ENCODE measurements at regions not wholly inside any gene's neighbourhood (a gene's known extent, or its start where the extent isn't known, plus 50 kb on each side); places are given as distances from the start of the nearest gene placed in this dataset.
"Not testable (repeated sequence)": the region's sequence is repeated elsewhere in the genome, so short reads cannot be mapped to it uniquely, and the experiment has no call there.

- Mint-ChIP-seq H3K36me3 (no peaks in the 10 kb centered on the region), H3K27ac (no peak overlapping the region), H3K4me3 (no peak overlapping the region), H3K4me1 (no peaks in the 10 kb centered on the region), H3K27me3 (no peaks in the 10 kb centered on the region), H3K9me3 (no peaks in the 10 kb centered on the region)
- DNase-seq: no peak
- CTCF ChIA-PET: no interaction called here
These were observed 360.5 kb upstream of the NT5C1B start for GRCh38 chr2:18949871-18950270.

GRCh38 chr2:18940184-18940583 is 350.8 kb upstream of the NT5C1B start:
- no peaks in the 10 kb centered on the region for H3K36me3 Mint-ChIP-seq
- DNase-seq: no peak
- no peaks in the 10 kb centered on the region for H3K27me3 Mint-ChIP-seq
- H3K9me3 Mint-ChIP-seq: no peaks in the 10 kb centered on the region
- CTCF ChIA-PET: no interaction called here
- no peak overlapping the region for H3K4me3 Mint-ChIP-seq
- H3K4me1 Mint-ChIP-seq: no peaks in the 10 kb centered on the region
- H3K27ac Mint-ChIP-seq: no peak overlapping the region

- H3K4me1 Mint-ChIP-seq, DNase-seq, CTCF ChIA-PET, H3K36me3 Mint-ChIP-seq, H3K27me3 Mint-ChIP-seq, H3K4me3 Mint-ChIP-seq, H3K9me3 Mint-ChIP-seq, H3K27ac Mint-ChIP-seq: not testable (repeated sequence)
These were observed 350.4 kb upstream of the NT5C1B start for GRCh38 chr2:18939740-18940139.

GRCh38 chr2:18934886-18935285 is 345.5 kb upstream of the NT5C1B start:
- CTCF ChIA-PET: no interaction called here

GRCh38 chr2:18932853-18933252 is 343.5 kb upstream of the NT5C1B start:
- Mint-ChIP-seq H3K27me3 (no peaks in the 10 kb centered on the region), H3K4me1 (no peaks in the 10 kb centered on the region), H3K4me3 (no peak overlapping the region), H3K36me3 (no peaks in the 10 kb centered on the region), H3K27ac (no peak overlapping the region), H3K9me3 (no peaks in the 10 kb centered on the region)
- no peak for DNase-seq
- CTCF ChIA-PET: no interaction called here

More at GRCh38 chr2:18934886-18935285, 345.5 kb upstream of the NT5C1B start:
- H3K27ac Mint-ChIP-seq: no peak overlapping the region
- H3K27me3 Mint-ChIP-seq: no peaks in the 10 kb centered on the region
- H3K9me3 Mint-ChIP-seq: no peaks in the 10 kb centered on the region
- H3K4me3 Mint-ChIP-seq: no peak overlapping the region
- no peak for DNase-seq
- H3K36me3 Mint-ChIP-seq: no peaks in the 10 kb centered on the region
- no peaks in the 10 kb centered on the region for H3K4me1 Mint-ChIP-seq

- Mint-ChIP-seq H3K27ac (no peak overlapping the region), H3K4me1 (no peaks in the 10 kb centered on the region), H3K9me3 (no peaks in the 10 kb centered on the region), H3K36me3 (no peaks in the 10 kb centered on the region), H3K4me3 (no peak overlapping the region), H3K27me3 (no peaks in the 10 kb centered on the region)
- CTCF ChIA-PET: no interaction called here
- no peak for DNase-seq
These were observed 341.6 kb upstream of the NT5C1B start for GRCh38 chr2:18930971-18931370.

- no peak overlapping the region for H3K27ac Mint-ChIP-seq
- CTCF ChIA-PET: no interaction called here
- no peak for DNase-seq
- H3K4me1 Mint-ChIP-seq: no peaks in the 10 kb centered on the region
- H3K36me3 Mint-ChIP-seq: no peaks in the 10 kb centered on the region
- H3K4me3 Mint-ChIP-seq: no peak overlapping the region
- no peaks in the 10 kb centered on the region for H3K9me3 Mint-ChIP-seq
- no peaks in the 10 kb centered on the region for H3K27me3 Mint-ChIP-seq
These were observed 338.3 kb upstream of the NT5C1B start for GRCh38 chr2:18927525-18928232.

- H3K27me3 Mint-ChIP-seq: no peaks in the 10 kb centered on the region
- CTCF ChIA-PET: no interaction called here
- no peak overlapping the region for H3K4me3 Mint-ChIP-seq
- no peak overlapping the region for H3K27ac Mint-ChIP-seq
- no peaks in the 10 kb centered on the region for H3K36me3 Mint-ChIP-seq
- DNase-seq: no peak
- no peaks in the 10 kb centered on the region for H3K4me1 Mint-ChIP-seq
- H3K9me3 Mint-ChIP-seq: no peaks in the 10 kb centered on the region
These were observed 337.5 kb upstream of the NT5C1B start for GRCh38 chr2:18926631-18927524.

GRCh38 chr2:18925296-18925695 is 335.9 kb upstream of the NT5C1B start:
- DNase-seq: no peak
- Mint-ChIP-seq H3K4me3 (no peak overlapping the region), H3K4me1 (no peaks in the 10 kb centered on the region), H3K27me3 (no peaks in the 10 kb centered on the region), H3K27ac (no peak overlapping the region), H3K9me3 (no peaks in the 10 kb centered on the region), H3K36me3 (no peaks in the 10 kb centered on the region)
- CTCF ChIA-PET: no interaction called here

- no peak for DNase-seq
- H3K4me3 Mint-ChIP-seq: no peak overlapping the region
- no peak overlapping the region for H3K27ac Mint-ChIP-seq
- no peaks in the 10 kb centered on the region for H3K27me3 Mint-ChIP-seq
- CTCF ChIA-PET: no interaction called here
- no peaks in the 10 kb centered on the region for H3K9me3 Mint-ChIP-seq
- H3K4me1 Mint-ChIP-seq: no peaks in the 10 kb centered on the region
- H3K36me3 Mint-ChIP-seq: no peaks in the 10 kb centered on the region
These were observed 335.5 kb upstream of the NT5C1B start for GRCh38 chr2:18924886-18925285.

GRCh38 chr2:18924386-18924785 is 335.0 kb upstream of the NT5C1B start:
- no peak for DNase-seq
- no peaks in the 10 kb centered on the region for H3K4me1 Mint-ChIP-seq
- H3K27me3 Mint-ChIP-seq: no peaks in the 10 kb centered on the region
- no peak overlapping the region for H3K4me3 Mint-ChIP-seq
- CTCF ChIA-PET: no interaction called here
- H3K36me3 Mint-ChIP-seq: no peaks in the 10 kb centered on the region
- H3K27ac Mint-ChIP-seq: no peak overlapping the region
- no peaks in the 10 kb centered on the region for H3K9me3 Mint-ChIP-seq

GRCh38 chr2:18922276-18922675 is 332.9 kb upstream of the NT5C1B start:
- H3K9me3 Mint-ChIP-seq: no peaks in the 10 kb centered on the region
- H3K27me3 Mint-ChIP-seq: no peaks in the 10 kb centered on the region
- H3K4me1 Mint-ChIP-seq: no peaks in the 10 kb centered on the region
- no peak for DNase-seq
- H3K4me3 Mint-ChIP-seq: no peak overlapping the region
- H3K36me3 Mint-ChIP-seq: no peaks in the 10 kb centered on the region
- no peak overlapping the region for H3K27ac Mint-ChIP-seq
- CTCF ChIA-PET: no interaction called here

- Mint-ChIP-seq H3K9me3 (no peaks in the 10 kb centered on the region), H3K36me3 (no peaks in the 10 kb centered on the region), H3K4me3 (no peak overlapping the region), H3K4me1 (no peaks in the 10 kb centered on the region), H3K27ac (no peak overlapping the region), H3K27me3 (no peaks in the 10 kb centered on the region)
- DNase-seq: no peak
- CTCF ChIA-PET: no interaction called here
These were observed 328.9 kb upstream of the NT5C1B start for GRCh38 chr2:18918280-18918679.

- Mint-ChIP-seq H3K4me3 (no peak overlapping the region), H3K27me3 (no peaks in the 10 kb centered on the region), H3K36me3 (no peaks in the 10 kb centered on the region), H3K9me3 (no peaks in the 10 kb centered on the region), H3K27ac (no peak overlapping the region), H3K4me1 (no peaks in the 10 kb centered on the region)
- CTCF ChIA-PET: no interaction called here
- no peak for DNase-seq
These were observed 325.9 kb upstream of the NT5C1B start for GRCh38 chr2:18915227-18915626.

GRCh38 chr2:18913512-18913911 is 324.1 kb upstream of the NT5C1B start:
- CTCF ChIA-PET: no interaction called here
- no peak for DNase-seq
- H3K27me3 Mint-ChIP-seq: no peaks in the 10 kb centered on the region

More at GRCh38 chr2:18913512-18913911, 324.1 kb upstream of the NT5C1B start:
- no peaks in the 10 kb centered on the region for H3K9me3 Mint-ChIP-seq
- no peaks in the 10 kb centered on the region for H3K4me1 Mint-ChIP-seq
- no peak overlapping the region for H3K27ac Mint-ChIP-seq
- H3K36me3 Mint-ChIP-seq: no peaks in the 10 kb centered on the region
- H3K4me3 Mint-ChIP-seq: no peak overlapping the region
